ENCODE measurements at regions not wholly inside any gene's neighbourhood (a gene's known extent, or its start where the extent isn't known, plus 50 kb on each side); places are given as distances from the start of the nearest gene placed in this dataset.

GRCh38 chr2:45070113-45070652 lies 60.9 kb upstream of the SIX2 start:
- no peak for DNase-seq (ENCODE audit: low spot score)

GRCh38 chr2:45069684-45070083 lies 60.4 kb upstream of the SIX2 start:
- DNase-seq (ENCODE audit: low spot score): no peak

GRCh38 chr2:45068571-45069140 lies 59.4 kb upstream of the SIX2 start:
- no peak for DNase-seq (ENCODE audit: low spot score)

GRCh38 chr2:45067859-45068570 lies 58.8 kb upstream of the SIX2 start:
- no peak for DNase-seq (ENCODE audit: low spot score)

Measured in HT-29 (cell line).